ENCODE measurements at regions not wholly inside any gene's neighbourhood (a gene's known extent, or its start where the extent isn't known, plus 50 kb on each side); places are given as distances from the start of the nearest gene placed in this dataset.

DNA sequence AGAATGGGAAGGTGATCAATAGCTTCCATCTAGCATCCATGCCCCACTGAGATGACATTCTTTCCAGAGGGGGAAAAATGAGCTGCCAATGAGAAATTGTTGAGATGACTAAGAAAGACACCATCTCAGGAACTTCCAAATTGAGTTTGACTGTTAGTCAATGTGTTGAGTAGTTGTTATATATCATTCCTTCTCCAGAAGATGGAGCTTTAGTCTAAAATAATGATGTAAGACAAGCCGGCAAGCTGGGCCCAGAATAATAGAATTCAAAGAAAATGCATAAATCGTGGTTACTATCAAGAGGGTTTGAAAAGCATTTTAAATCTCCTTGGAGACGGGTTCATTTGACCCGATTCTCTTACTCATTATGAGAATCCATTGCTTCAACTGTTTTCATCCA lies 71.0 kb upstream of the ATF7IP2 start:
- no peak for DNase-seq (ENCODE audit: low read depth)

DNA sequence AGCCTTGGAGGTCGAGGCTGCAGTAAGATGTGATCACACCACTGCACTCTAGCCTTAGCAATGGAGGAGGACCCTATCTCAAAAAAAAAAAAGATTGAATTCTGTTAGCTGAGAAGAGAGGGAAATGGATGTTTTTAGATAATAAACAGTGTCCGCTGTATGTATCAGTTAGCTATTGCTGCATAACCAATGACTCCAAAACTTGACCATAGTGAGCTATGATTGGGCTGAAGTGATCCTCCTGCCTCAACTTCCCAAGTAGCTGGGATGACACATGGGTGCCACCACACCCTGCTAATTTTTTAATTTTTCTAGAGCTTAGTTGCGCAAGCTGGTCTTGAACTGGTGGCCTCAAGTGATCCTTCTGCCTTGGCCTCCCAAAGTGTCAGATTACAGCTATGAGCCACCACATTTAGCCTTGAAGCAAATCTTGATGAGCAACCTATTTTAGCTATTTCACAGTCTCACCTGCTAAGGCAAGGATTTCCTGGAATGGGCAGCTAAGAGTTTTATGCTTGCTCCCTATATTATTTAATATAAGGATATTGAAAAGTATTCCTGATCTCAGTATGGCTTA lies 68.3 kb upstream of the ATF7IP2 start:
- DNase-seq (ENCODE audit: low read depth), result no peak

- DNase-seq (ENCODE audit: low read depth), result no peak
Measured at GRCh38 chr16:10318798-10319500, 66.9 kb upstream of the ATF7IP2 start.

GRCh38 chr16:10321407-10322387 lies 64.2 kb upstream of the ATF7IP2 start:
- no peak for DNase-seq (ENCODE audit: low read depth)

DNA sequence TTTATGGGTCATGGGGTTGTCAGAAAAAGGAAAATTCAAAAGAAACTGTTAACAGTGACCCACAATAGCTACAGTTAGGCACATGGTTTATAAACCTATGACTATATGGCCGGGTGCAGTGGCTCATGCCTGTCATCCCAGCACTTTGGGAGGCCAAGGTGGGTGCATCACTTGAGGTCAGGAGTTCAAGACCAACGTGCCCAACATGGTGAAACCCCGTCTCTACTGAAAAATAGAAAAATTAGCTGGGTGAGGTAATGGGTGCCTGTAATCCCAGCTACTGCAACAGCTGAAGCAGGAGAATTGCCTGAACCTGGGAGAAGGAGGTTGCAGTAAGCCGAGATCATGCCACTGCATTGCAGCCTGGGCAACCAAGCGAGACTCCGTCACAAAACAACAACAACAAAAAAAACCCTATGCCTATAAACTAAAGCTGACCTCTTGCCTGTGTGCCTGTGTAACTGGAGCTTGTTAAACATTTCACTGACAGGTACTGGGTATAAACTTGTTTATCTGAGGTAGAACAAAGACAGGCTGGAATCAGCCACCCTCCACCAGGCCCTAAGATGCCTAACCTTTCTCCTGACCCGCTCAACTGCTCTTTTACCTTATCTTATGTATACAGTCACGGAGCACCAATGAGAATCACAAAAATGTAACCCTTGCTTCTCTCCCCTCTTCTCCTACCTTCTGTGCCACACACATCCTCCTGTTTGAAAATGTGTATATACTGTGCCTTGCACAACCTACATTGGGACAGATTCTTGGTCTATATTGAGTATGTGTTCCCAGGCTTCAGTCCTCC lies 62.9 kb upstream of the ATF7IP2 start:
- no peak for DNase-seq (ENCODE audit: low read depth)

- DNase-seq (ENCODE audit: low read depth), result no peak
Measured at GRCh38 chr16:10323528-10323869, 62.4 kb upstream of the ATF7IP2 start.

DNA sequence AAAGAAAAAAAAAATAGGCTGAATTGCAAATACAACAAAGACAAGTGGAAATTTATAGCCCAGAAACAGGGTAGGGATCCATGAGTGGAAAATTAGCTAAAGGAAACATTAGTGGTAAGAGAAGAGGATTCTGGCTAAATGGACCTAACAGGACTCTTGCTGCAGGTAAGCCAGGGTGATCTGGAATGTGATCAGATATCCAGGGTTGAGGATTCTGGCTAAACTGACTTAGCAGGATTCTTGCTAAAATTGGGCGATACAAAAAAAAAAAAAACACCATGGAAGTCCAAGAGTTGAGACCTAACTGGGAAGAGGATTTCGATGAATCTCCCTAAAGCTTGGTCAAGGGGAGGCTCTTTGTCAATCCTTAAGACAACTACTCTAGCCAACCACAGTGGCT lies 61.7 kb upstream of the ATF7IP2 start:
- DNase-seq (ENCODE audit: low read depth), result no peak

GRCh38 chr16:10325783-10326543 lies 59.9 kb upstream of the ATF7IP2 start:
- no peak for DNase-seq (ENCODE audit: low read depth)

- no peak for DNase-seq (ENCODE audit: low read depth)
Measured at GRCh38 chr16:10326647-10327046, 59.2 kb upstream of the ATF7IP2 start.

DNA sequence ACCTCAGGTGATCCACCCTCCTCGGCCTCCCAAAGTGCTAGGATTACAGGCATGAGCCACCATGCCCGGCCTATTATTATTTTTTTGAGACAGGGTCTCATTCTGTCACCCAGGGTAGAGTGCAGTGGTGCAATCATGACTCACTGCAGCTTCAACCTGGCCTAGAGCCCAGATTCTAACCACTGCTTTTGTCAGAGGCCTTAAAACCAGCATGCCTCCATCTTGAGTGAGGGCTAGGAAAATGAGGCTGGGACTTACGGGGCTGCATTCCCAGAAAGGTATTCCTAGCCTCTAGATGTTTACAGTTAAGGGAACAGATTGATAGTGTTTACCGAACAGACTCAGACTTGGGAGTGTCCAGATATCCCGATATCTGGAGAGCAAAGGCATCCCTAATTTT lies 57.6 kb upstream of the ATF7IP2 start:
- peak; percentile 41 for DNase-seq (ENCODE audit: low read depth)

DNA sequence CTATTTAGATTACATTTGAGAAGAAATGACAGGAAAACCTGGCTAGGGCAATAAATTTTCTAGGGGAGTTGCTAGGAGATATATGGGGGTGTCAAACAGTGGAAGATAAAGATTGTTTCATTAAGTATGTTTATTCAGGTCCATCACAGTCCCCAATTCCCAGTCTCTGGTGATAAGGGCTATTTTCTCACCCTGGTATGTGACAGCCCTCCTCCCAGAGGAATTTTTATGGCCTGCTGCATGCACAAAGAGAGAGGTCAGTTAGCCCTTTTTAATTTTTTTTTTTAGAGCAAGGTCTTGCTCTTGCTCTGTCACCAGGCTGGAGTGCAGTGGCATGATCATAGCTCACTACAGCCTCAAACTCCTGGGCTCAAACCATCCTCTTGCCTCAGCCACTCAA lies 53.6 kb upstream of the ATF7IP2 start:
- no peak for DNase-seq (ENCODE audit: low read depth)

GRCh38 chr16:10332775-10333174 lies 53.1 kb upstream of the ATF7IP2 start:
- no peak for DNase-seq (ENCODE audit: low read depth)

GRCh38 chr16:10333321-10334032 lies 52.4 kb upstream of the ATF7IP2 start:
- DNase-seq (ENCODE audit: low read depth), result no peak

- no peak for DNase-seq (ENCODE audit: low read depth)
Measured at GRCh38 chr16:10335681-10336080, 50.2 kb upstream of the ATF7IP2 start.

All from fibroblast of the conjunctiva (primary cell).